Testis (tissue), 2 donors: ENCODE measurements at regions not wholly inside any gene's neighbourhood (a gene's known extent, or its start where the extent isn't known, plus 50 kb on each side); places are given as distances from the start of the nearest gene placed in this dataset.
"Not testable (repeated sequence)": the region's sequence is repeated elsewhere in the genome, so short reads cannot be mapped to it uniquely, and the experiment has no call there.

ENCODE experiments used
- POLR2A ChIP-seq: fragments of 450-650 bp; IDR thresholded peaks from one replicate; pipeline ENCODE4 v1.6.1; 2017; ENCODE audit warnings: antibody characterized with exemption, mild to moderate bottlenecking, moderate library complexity
- TF ChIP-seq, protein P1 (sequence below), 3 experiments: fragments of 450-650 bp in 2 of 3; fragments of 200-600 bp in 1 of 3; sonication (generic) in 1 of 3; IDR thresholded peaks; one replicate each; pipeline ENCODE4 v1.5.1; 2016 to 2019; ENCODE audit warnings: antibody characterized with exemption in 3 of 3, mild to moderate bottlenecking in 2 of 3, moderate library complexity in 1 of 3

DNA sequence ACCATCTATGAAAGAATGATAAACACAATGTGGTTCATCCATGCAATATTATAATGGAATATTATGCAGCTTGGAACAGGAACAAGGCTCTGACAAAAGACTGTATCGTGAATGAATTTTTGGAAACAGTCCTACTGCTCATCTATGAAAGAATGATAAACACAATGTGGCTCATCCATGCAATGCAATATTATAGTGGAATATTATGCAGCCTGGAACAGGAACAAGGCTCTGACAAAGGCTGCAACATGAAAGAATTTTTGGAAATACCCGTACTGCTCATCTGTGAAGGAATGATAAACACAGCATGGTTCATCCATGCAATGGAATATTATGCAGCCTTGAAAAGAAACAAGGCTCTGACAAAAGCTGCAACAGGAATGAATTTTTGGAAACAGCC, 158.8 kb downstream of the CRLF2 start:
- TF ChIP-seq, protein P1, sequence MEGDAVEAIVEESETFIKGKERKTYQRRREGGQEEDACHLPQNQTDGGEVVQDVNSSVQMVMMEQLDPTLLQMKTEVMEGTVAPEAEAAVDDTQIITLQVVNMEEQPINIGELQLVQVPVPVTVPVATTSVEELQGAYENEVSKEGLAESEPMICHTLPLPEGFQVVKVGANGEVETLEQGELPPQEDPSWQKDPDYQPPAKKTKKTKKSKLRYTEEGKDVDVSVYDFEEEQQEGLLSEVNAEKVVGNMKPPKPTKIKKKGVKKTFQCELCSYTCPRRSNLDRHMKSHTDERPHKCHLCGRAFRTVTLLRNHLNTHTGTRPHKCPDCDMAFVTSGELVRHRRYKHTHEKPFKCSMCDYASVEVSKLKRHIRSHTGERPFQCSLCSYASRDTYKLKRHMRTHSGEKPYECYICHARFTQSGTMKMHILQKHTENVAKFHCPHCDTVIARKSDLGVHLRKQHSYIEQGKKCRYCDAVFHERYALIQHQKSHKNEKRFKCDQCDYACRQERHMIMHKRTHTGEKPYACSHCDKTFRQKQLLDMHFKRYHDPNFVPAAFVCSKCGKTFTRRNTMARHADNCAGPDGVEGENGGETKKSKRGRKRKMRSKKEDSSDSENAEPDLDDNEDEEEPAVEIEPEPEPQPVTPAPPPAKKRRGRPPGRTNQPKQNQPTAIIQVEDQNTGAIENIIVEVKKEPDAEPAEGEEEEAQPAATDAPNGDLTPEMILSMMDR (IDR thresholded peaks at IDR 0.05): not testable (repeated sequence)
- TF ChIP-seq POLR2A: not testable (repeated sequence)
